ENCODE measurements at regions not wholly inside any gene's neighbourhood (a gene's known extent, or its start where the extent isn't known, plus 50 kb on each side); places are given as distances from the start of the nearest gene placed in this dataset.

GRCh38 chr2:53067056-53067455, 700.5 kb upstream of the CHAC2 start:
- H3K4me1 ChIP-seq (ENCODE audit: control extremely low read depth in 1 of 4, control insufficient read depth in 4 of 4, insufficient read depth in 4 of 4, low read length in 3 of 4), result no peaks in the 10 kb centered on the region
- CTCF ChIA-PET, result no interaction called here
- DNase-seq, result no peak
- H3K4me3 ChIP-seq (ENCODE audit: control insufficient read depth in 1 of 7, extremely low read depth in 1 of 7, insufficient read depth in 4 of 7, low read depth in 2 of 7, low read length in 6 of 7), result no peak overlapping the region
- H3K9me3 ChIP-seq (ENCODE audit: control extremely low read depth in 1 of 5, control insufficient read depth in 4 of 5, insufficient read depth in 2 of 5, low read depth in 1 of 5, low read length in 4 of 5), result no peaks in the 10 kb centered on the region
- WGBS (ENCODE audit: insufficient coverage), result 71% methylated on average over 2 of the region's 2 CpGs
- POLR2A ChIA-PET, result no interaction called here
- H3K27me3 ChIP-seq (replicated peaks in 2 of 5; ENCODE audit: control insufficient read depth in 4 of 5, insufficient read depth in 5 of 5, low read length in 4 of 5), result no peaks in the 10 kb centered on the region
- H3K36me3 ChIP-seq (ENCODE audit: control insufficient read depth in 4 of 4, insufficient read depth in 4 of 4, low read length in 3 of 4), result no peaks in the 10 kb centered on the region
- H3K27ac ChIP-seq (ENCODE audit: insufficient read depth in 1 of 2, low read depth in 1 of 2, low read length in 2 of 2, poor library complexity in 1 of 2, severe bottlenecking in 2 of 2), result no peak overlapping the region

DNA sequence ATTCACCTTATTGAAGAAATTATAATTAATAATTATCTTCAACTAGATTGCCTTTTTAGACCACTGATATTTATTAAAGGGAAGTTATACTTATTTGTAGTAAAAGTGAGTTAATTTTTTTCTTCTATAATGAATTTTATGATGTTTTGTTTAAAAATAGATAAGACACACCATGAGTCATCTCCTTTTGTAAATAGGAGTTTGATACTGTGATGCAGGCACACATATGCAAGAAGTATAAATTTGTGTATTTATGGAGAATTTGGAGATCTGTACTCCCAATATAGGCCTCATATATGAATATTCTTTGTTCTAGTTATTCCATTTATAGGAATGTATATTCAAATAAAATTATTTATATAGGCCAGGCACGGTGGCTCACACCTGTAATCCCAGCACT, 703.5 kb upstream of the CHAC2 start:
- Histone ChIP-seq H3K4me1 (ENCODE audit: control extremely low read depth in 1 of 4, control insufficient read depth in 4 of 4, insufficient read depth in 4 of 4, low read length in 3 of 4) (no peaks in the 10 kb centered on the region), H3K27ac (ENCODE audit: insufficient read depth in 1 of 2, low read depth in 1 of 2, low read length in 2 of 2, poor library complexity in 1 of 2, severe bottlenecking in 2 of 2) (no peak overlapping the region), H3K4me3 (ENCODE audit: control insufficient read depth in 1 of 7, extremely low read depth in 1 of 7, insufficient read depth in 4 of 7, low read depth in 2 of 7, low read length in 6 of 7) (no peak overlapping the region), H3K9me3 (ENCODE audit: control extremely low read depth in 1 of 5, control insufficient read depth in 4 of 5, insufficient read depth in 2 of 5, low read depth in 1 of 5, low read length in 4 of 5) (no peaks in the 10 kb centered on the region), H3K27me3 (replicated peaks in 2 of 5; ENCODE audit: control insufficient read depth in 4 of 5, insufficient read depth in 5 of 5, low read length in 4 of 5) (no peaks in the 10 kb centered on the region), H3K36me3 (ENCODE audit: control insufficient read depth in 4 of 4, insufficient read depth in 4 of 4, low read length in 3 of 4) (no peaks in the 10 kb centered on the region)
- ChIA-PET POLR2A (no interaction called here), CTCF (no interaction called here)
- DNase-seq, result no peak
- WGBS (ENCODE audit: insufficient coverage), result 60% methylated on average over 1 of the region's 1 CpG

- Histone ChIP-seq H3K4me1 (ENCODE audit: control extremely low read depth in 1 of 4, control insufficient read depth in 4 of 4, insufficient read depth in 4 of 4, low read length in 3 of 4) (no peaks in the 10 kb centered on the region), H3K4me3 (ENCODE audit: control insufficient read depth in 1 of 7, extremely low read depth in 1 of 7, insufficient read depth in 4 of 7, low read depth in 2 of 7, low read length in 6 of 7) (no peak overlapping the region), H3K27ac (ENCODE audit: insufficient read depth in 1 of 2, low read depth in 1 of 2, low read length in 2 of 2, poor library complexity in 1 of 2, severe bottlenecking in 2 of 2) (no peak overlapping the region), H3K27me3 (replicated peaks in 2 of 5; ENCODE audit: control insufficient read depth in 4 of 5, insufficient read depth in 5 of 5, low read length in 4 of 5) (no peaks in the 10 kb centered on the region), H3K36me3 (ENCODE audit: control insufficient read depth in 4 of 4, insufficient read depth in 4 of 4, low read length in 3 of 4) (no peaks in the 10 kb centered on the region), H3K9me3 (ENCODE audit: control extremely low read depth in 1 of 5, control insufficient read depth in 4 of 5, insufficient read depth in 2 of 5, low read depth in 1 of 5, low read length in 4 of 5) (peaks cover 0 to 1% (median 0%) of the 10 kb centered on the region in 5 experiments)
- DNase-seq, result no peak
- POLR2A ChIA-PET, result interaction anchor here (0.7 kb wide), 1 partner anchor 19 kb away, joined by 4 read pairs; no protein-coding TSS in a partner anchor
- 92% methylated on average over 3 of the region's 3 CpGs for WGBS (ENCODE audit: insufficient coverage)
- CTCF ChIA-PET, result no interaction called here
Measured at GRCh38 chr2:53058526-53058925, 709.1 kb upstream of the CHAC2 start.

GRCh38 chr2:53053937-53054336, 713.7 kb upstream of the CHAC2 start:
- CTCF ChIA-PET, result no interaction called here

DNA sequence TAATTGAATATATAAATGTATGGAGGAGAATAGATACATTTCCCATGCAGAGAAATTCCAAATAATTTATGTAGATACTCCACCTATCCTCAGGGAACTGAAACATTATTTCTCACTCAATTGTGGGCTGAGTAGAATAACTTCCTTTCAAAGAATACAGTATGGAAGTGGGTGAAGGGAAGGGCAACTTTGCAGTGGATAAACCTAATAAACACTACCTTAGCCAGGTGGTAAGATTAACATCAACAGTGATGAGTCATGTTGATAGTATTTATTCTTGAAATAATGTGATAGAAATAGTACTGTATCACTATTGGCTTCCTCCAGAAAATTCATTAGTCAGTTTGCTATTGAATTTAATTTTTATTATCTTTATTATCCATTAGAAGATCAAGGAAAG, 716.4 kb upstream of the CHAC2 start:
- Histone ChIP-seq H3K4me3 (ENCODE audit: control insufficient read depth in 1 of 7, extremely low read depth in 1 of 7, insufficient read depth in 4 of 7, low read depth in 2 of 7, low read length in 6 of 7) (no peak overlapping the region), H3K4me1 (ENCODE audit: control extremely low read depth in 1 of 4, control insufficient read depth in 4 of 4, insufficient read depth in 4 of 4, low read length in 3 of 4) (no peaks in the 10 kb centered on the region), H3K9me3 (ENCODE audit: control extremely low read depth in 1 of 5, control insufficient read depth in 4 of 5, insufficient read depth in 2 of 5, low read depth in 1 of 5, low read length in 4 of 5) (peaks cover 0 to 1% (median 0%) of the 10 kb centered on the region in 5 experiments), H3K27me3 (replicated peaks in 2 of 5; ENCODE audit: control insufficient read depth in 4 of 5, insufficient read depth in 5 of 5, low read length in 4 of 5) (no peaks in the 10 kb centered on the region), H3K27ac (ENCODE audit: insufficient read depth in 1 of 2, low read depth in 1 of 2, low read length in 2 of 2, poor library complexity in 1 of 2, severe bottlenecking in 2 of 2) (no peak overlapping the region), H3K36me3 (ENCODE audit: control insufficient read depth in 4 of 4, insufficient read depth in 4 of 4, low read length in 3 of 4) (no peaks in the 10 kb centered on the region)
- POLR2A ChIA-PET, result no interaction called here
- no peak for DNase-seq
- CTCF ChIA-PET, result no interaction called here

More at GRCh38 chr2:53053937-53054336, 713.7 kb upstream of the CHAC2 start:
- no peak for DNase-seq
- no peak overlapping the region for H3K27ac ChIP-seq (ENCODE audit: insufficient read depth in 1 of 2, low read depth in 1 of 2, low read length in 2 of 2, poor library complexity in 1 of 2, severe bottlenecking in 2 of 2)
- H3K4me3 ChIP-seq (ENCODE audit: control insufficient read depth in 1 of 7, extremely low read depth in 1 of 7, insufficient read depth in 4 of 7, low read depth in 2 of 7, low read length in 6 of 7), result no peak overlapping the region
- POLR2A ChIA-PET, result no interaction called here
- no peaks in the 10 kb centered on the region for H3K36me3 ChIP-seq (ENCODE audit: control insufficient read depth in 4 of 4, insufficient read depth in 4 of 4, low read length in 3 of 4)
- peaks cover 0 to 1% (median 0%) of the 10 kb centered on the region in 5 experiments for H3K9me3 ChIP-seq (ENCODE audit: control extremely low read depth in 1 of 5, control insufficient read depth in 4 of 5, insufficient read depth in 2 of 5, low read depth in 1 of 5, low read length in 4 of 5)
- no peaks in the 10 kb centered on the region for H3K4me1 ChIP-seq (ENCODE audit: control extremely low read depth in 1 of 4, control insufficient read depth in 4 of 4, insufficient read depth in 4 of 4, low read length in 3 of 4)
- H3K27me3 ChIP-seq (replicated peaks in 2 of 5; ENCODE audit: control insufficient read depth in 4 of 5, insufficient read depth in 5 of 5, low read length in 4 of 5), result no peaks in the 10 kb centered on the region

GRCh38 chr2:53040536-53041229, 726.9 kb upstream of the CHAC2 start:
- ChIA-PET POLR2A (no interaction called here), CTCF (no interaction called here)
- no peaks in the 10 kb centered on the region for H3K4me1 ChIP-seq (ENCODE audit: control extremely low read depth in 1 of 4, control insufficient read depth in 4 of 4, insufficient read depth in 4 of 4, low read length in 3 of 4)
- H3K27me3 ChIP-seq (replicated peaks in 2 of 5; ENCODE audit: control insufficient read depth in 4 of 5, insufficient read depth in 5 of 5, low read length in 4 of 5), result no peaks in the 10 kb centered on the region
- WGBS (ENCODE audit: insufficient coverage), result 80% methylated on average over 1 of the region's 4 CpGs
- no peak overlapping the region for H3K27ac ChIP-seq (ENCODE audit: insufficient read depth in 1 of 2, low read depth in 1 of 2, low read length in 2 of 2, poor library complexity in 1 of 2, severe bottlenecking in 2 of 2)
- peaks cover 0 to 2% (median 0%) of the 10 kb centered on the region in 5 experiments for H3K9me3 ChIP-seq (ENCODE audit: control extremely low read depth in 1 of 5, control insufficient read depth in 4 of 5, insufficient read depth in 2 of 5, low read depth in 1 of 5, low read length in 4 of 5)
- H3K4me3 ChIP-seq (ENCODE audit: control insufficient read depth in 1 of 7, extremely low read depth in 1 of 7, insufficient read depth in 4 of 7, low read depth in 2 of 7, low read length in 6 of 7), result no peak overlapping the region
- no peak for DNase-seq
- H3K36me3 ChIP-seq (ENCODE audit: control insufficient read depth in 4 of 4, insufficient read depth in 4 of 4, low read length in 3 of 4), result no peaks in the 10 kb centered on the region

- no CpG with 5 or more reads among the region's 1 CpG for WGBS (ENCODE audit: insufficient coverage)
- CTCF ChIA-PET, result no interaction called here
- Histone ChIP-seq H3K27me3 (replicated peaks in 2 of 5; ENCODE audit: control insufficient read depth in 4 of 5, insufficient read depth in 5 of 5, low read length in 4 of 5) (no peaks in the 10 kb centered on the region), H3K9me3 (ENCODE audit: control extremely low read depth in 1 of 5, control insufficient read depth in 4 of 5, insufficient read depth in 2 of 5, low read depth in 1 of 5, low read length in 4 of 5) (no peaks in the 10 kb centered on the region), H3K4me1 (ENCODE audit: control extremely low read depth in 1 of 4, control insufficient read depth in 4 of 4, insufficient read depth in 4 of 4, low read length in 3 of 4) (no peaks in the 10 kb centered on the region), H3K36me3 (ENCODE audit: control insufficient read depth in 4 of 4, insufficient read depth in 4 of 4, low read length in 3 of 4) (no peaks in the 10 kb centered on the region), H3K27ac (ENCODE audit: insufficient read depth in 1 of 2, low read depth in 1 of 2, low read length in 2 of 2, poor library complexity in 1 of 2, severe bottlenecking in 2 of 2) (no peak overlapping the region), H3K4me3 (ENCODE audit: control insufficient read depth in 1 of 7, extremely low read depth in 1 of 7, insufficient read depth in 4 of 7, low read depth in 2 of 7, low read length in 6 of 7) (no peak overlapping the region)
- POLR2A ChIA-PET, result no interaction called here
- no peak for DNase-seq
Measured at GRCh38 chr2:53036196-53036595, 731.4 kb upstream of the CHAC2 start.

Measured in common myeloid progenitor, CD34-positive (primary cell).